Transverse colon (tissue), 4 donors: ENCODE measurements at regions not wholly inside any gene's neighbourhood (a gene's known extent, or its start where the extent isn't known, plus 50 kb on each side); places are given as distances from the start of the nearest gene placed in this dataset.

Experiments used
- DNase-seq: peaks from one replicate; pipeline ENCODE4 v3.0.0-alpha.2; 2019
- H3K27ac ChIP-seq, 4 donors: fragments of 200-600 bp; sonication (generic); 2 replicates each; pipeline ENCODE4 v1.5.1; 2016 to 2018; ENCODE audit warnings: inconsistent platforms in 4 of 4
- H3K27me3 ChIP-seq: fragments of 200-600 bp; sonication (generic); 2 replicates; pipeline ENCODE4 v1.5.1; 2017; ENCODE audit warnings: inconsistent platforms
- H3K36me3 ChIP-seq, 4 donors: fragments of 200-600 bp; sonication (generic); 2 replicates each; pipeline ENCODE4 v1.5.1; 2017 to 2019; ENCODE audit warnings: inconsistent platforms in 4 of 4
- H3K4me1 ChIP-seq, 4 donors: fragments of 200-600 bp; sonication (generic); 2 replicates each; pipeline ENCODE4 v1.5.1; 2017 to 2020; ENCODE audit warnings: inconsistent platforms in 4 of 4
- H3K4me3 ChIP-seq, 4 donors: fragments of 200-600 bp; sonication (generic); 1 replicate in 1 of 4; 2 replicates in 3 of 4; pipeline versions ENCODE4 v1.5.1 to v1.6.1; 2017 to 2019; ENCODE audit warnings: inconsistent platforms in 4 of 4
- H3K9me3 ChIP-seq, 2 donors: fragments of 200-600 bp; sonication (generic); 2 replicates each; pipeline ENCODE4 v1.5.1; 2017 to 2019; ENCODE audit warnings: inconsistent platforms in 2 of 2
- EP300 ChIP-seq: sonication (generic); formaldehyde crosslinking; IDR thresholded peaks from one replicate; pipeline ENCODE4 v1.6.1; 2017; ENCODE audit warnings: antibody characterized with exemption, low read depth
- POLR2A ChIP-seq: fragments of 450-650 bp; IDR thresholded peaks from one replicate; pipeline ENCODE4 v1.6.1; 2016; ENCODE audit warnings: antibody characterized with exemption, mild to moderate bottlenecking, moderate library complexity
- POLR2AphosphoS5 ChIP-seq, 3 donors: sonication (generic); formaldehyde crosslinking; IDR thresholded peaks; one replicate each; pipeline ENCODE4 v1.6.1; 2016; ENCODE audit warnings: antibody characterized with exemption in 3 of 3
- WGBS, 2 donors: methylation state at CpG; one replicate each; pipeline ENCODE4 v1.1.5; 2018; ENCODE audit warnings: low coverage in 1 of 2; 5-methylcytosine and 5-hydroxymethylcytosine counted together
- in situ Hi-C, 4 donors: fragments of 200-750 bp; cut with MboI; loops; one replicate each; pipeline versions ENCODE4 v1.15.0 to v1.15.1; 2017; ENCODE audit warnings: low sequenced_read_pairs in 3 of 4, low pct_ligation_motif_present in 1 of 4, low pct_unique_long_range_greater_than_20kb in 1 of 4
- intact Hi-C: fragments of 100-400 bp; cut with DNase I; formaldehyde crosslinking; loops from one replicate; pipeline ENCODE4 v1.15.1; 2023; ENCODE audit warnings: low total_unique reads
- TF ChIP-seq, protein P1 (sequence below), 5 experiments: fragments of 200-600 bp in 3 of 5; fragments of 450-650 bp in 2 of 5; sonication (generic) in 3 of 5; IDR thresholded peaks; 1 replicate in 2 of 5; 2 replicates in 3 of 5; pipeline ENCODE4 v1.5.1; 2016 to 2017; ENCODE audit warnings: antibody characterized with exemption in 5 of 5, inconsistent platforms in 3 of 5, mild to moderate bottlenecking in 2 of 5, moderate library complexity in 1 of 5

DNA sequence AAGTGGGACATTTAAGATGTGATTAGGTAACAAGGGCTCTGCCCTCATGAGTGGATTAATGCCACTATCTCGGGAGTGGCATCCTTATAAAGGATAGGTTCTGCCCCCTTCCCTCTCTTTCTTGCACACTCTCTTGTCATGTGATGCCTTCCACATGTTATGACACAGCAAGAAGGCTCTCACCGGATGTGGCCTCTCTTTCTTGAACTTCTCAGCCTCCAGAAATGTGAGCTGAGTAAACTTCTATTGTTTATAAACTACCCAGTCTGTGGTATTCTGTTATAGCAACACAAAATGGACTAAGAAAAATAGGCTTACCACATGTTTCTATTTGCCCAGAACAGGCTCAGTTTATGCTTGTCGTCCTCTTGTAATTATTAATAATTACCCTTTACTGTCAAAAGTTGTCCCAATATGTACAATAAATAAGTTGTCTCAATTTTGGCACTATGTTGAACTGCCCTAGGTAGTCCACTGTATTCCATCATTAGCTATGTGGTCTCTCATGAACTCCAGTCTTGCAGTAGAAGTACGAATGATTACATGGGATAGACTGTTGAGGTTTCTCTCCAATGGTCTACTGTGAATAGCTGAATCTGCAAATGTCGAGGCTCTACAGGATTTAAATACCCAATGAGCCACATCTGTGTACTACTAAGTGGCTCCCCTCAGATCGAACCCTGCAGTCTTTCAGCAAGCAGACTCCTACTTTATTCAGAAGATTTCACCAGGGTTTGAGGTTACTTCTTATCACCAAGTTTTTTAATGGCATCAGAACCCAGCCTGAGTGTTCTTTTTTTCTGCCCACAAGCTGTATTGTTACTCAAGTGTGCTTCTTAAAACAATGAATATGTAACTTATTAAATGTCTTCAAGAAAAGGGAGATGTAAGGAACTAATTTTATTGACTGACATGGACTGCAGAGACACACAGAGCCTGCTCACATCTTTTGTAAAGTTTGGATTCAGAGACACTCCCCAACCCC, 102.0 kb upstream of the LEF1 start:
- no peak for TF ChIP-seq EP300
- TF ChIP-seq POLR2AphosphoS5 (IDR thresholded peaks at IDR 0.05): no peak
- TF ChIP-seq, protein P1, sequence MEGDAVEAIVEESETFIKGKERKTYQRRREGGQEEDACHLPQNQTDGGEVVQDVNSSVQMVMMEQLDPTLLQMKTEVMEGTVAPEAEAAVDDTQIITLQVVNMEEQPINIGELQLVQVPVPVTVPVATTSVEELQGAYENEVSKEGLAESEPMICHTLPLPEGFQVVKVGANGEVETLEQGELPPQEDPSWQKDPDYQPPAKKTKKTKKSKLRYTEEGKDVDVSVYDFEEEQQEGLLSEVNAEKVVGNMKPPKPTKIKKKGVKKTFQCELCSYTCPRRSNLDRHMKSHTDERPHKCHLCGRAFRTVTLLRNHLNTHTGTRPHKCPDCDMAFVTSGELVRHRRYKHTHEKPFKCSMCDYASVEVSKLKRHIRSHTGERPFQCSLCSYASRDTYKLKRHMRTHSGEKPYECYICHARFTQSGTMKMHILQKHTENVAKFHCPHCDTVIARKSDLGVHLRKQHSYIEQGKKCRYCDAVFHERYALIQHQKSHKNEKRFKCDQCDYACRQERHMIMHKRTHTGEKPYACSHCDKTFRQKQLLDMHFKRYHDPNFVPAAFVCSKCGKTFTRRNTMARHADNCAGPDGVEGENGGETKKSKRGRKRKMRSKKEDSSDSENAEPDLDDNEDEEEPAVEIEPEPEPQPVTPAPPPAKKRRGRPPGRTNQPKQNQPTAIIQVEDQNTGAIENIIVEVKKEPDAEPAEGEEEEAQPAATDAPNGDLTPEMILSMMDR (IDR thresholded peaks at IDR 0.05): no peak
- no peak for TF ChIP-seq POLR2A
- intact Hi-C loops: loop anchor here (5.0 kb wide), 1 partner anchor 427 kb away; no protein-coding TSS in a partner anchor

DNA sequence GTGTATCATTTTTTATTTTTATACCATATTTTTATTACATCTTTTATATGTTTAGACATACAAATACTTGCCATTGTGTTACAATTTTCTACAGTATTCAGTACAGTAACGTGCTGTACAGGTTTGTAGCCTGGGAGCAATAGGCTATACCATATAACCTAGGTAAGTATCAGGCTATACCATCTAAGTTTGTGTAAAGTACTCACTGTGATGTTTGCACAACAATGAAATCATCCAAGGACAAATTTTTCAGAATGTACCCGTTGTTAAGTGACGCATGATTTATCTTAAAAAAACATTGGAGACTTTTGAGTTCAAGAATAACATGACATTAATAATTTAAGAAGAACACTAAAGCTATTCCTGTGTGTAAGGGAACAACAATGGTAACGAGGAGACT, 96.0 kb upstream of the LEF1 start:
- WGBS, 2 donors: 31 to 56% methylated on average over 4 of the region's 4 CpGs
- DNase-seq: no peak
- H3K27me3 ChIP-seq: no peaks in the 10 kb centered on the region

More for the DNA sequence above, 102.0 kb upstream of the LEF1 start:
- H3K9me3 ChIP-seq: no peaks in the 10 kb centered on the region
- no peak for DNase-seq
- no peak overlapping the region for H3K27ac ChIP-seq
- no peaks in the 10 kb centered on the region for H3K27me3 ChIP-seq
- H3K36me3 ChIP-seq: no peaks in the 10 kb centered on the region
- in situ Hi-C loops: no loop called here
- no peak overlapping the region for H3K4me3 ChIP-seq
- 64 to 69% methylated on average over 5 to 6 of the region's 6 CpGs for WGBS, 2 donors
- no peaks in the 10 kb centered on the region for H3K4me1 ChIP-seq

DNA sequence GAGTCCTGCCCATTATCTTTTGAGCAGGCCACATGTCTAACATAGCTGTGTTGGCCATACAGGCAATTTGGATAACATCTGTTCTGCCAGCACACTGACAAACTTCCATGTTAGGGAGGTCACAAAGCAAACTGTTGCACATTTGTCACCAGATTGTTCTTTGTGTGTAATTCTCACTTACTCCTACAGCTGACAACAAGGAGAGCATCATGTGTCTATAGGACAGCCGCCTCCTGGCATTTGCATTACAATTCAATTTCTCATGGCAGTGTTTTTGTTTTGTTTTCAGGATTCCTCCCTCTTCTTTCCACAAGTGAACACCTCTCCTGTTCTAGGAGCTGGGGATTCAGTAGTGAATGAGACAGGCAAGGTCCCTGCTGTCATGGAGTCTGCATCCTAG, 94.3 kb upstream of the LEF1 start:
- no peak for DNase-seq
- H3K27me3 ChIP-seq: no peaks in the 10 kb centered on the region
- 91 to 100% methylated on average over 1 of the region's 1 CpG for WGBS, 2 donors
- no peak overlapping the region for H3K4me3 ChIP-seq
- H3K36me3 ChIP-seq: no peaks in the 10 kb centered on the region
- in situ Hi-C loops (no loop called here), intact Hi-C loops (no loop called here)
- no peak overlapping the region for H3K27ac ChIP-seq
- no peaks in the 10 kb centered on the region for H3K4me1 ChIP-seq
- TF ChIP-seq, protein P1 (IDR thresholded peaks at IDR 0.05): no peak
- TF ChIP-seq POLR2AphosphoS5 (IDR thresholded peaks at IDR 0.05) (no peak), POLR2A (no peak), EP300 (no peak)
- no peaks in the 10 kb centered on the region for H3K9me3 ChIP-seq

More for the DNA sequence above, 96.0 kb upstream of the LEF1 start:
- no peak overlapping the region for H3K27ac ChIP-seq
- TF ChIP-seq POLR2AphosphoS5 (IDR thresholded peaks at IDR 0.05) (no peak), EP300 (no peak), POLR2A (no peak)
- TF ChIP-seq, protein P1 (IDR thresholded peaks at IDR 0.05): no peak
- intact Hi-C loops: no loop called here
- in situ Hi-C loops: no loop called here
- no peaks in the 10 kb centered on the region for H3K36me3 ChIP-seq
- no peaks in the 10 kb centered on the region for H3K9me3 ChIP-seq
- H3K4me3 ChIP-seq: no peak overlapping the region
- H3K4me1 ChIP-seq: no peaks in the 10 kb centered on the region

DNA sequence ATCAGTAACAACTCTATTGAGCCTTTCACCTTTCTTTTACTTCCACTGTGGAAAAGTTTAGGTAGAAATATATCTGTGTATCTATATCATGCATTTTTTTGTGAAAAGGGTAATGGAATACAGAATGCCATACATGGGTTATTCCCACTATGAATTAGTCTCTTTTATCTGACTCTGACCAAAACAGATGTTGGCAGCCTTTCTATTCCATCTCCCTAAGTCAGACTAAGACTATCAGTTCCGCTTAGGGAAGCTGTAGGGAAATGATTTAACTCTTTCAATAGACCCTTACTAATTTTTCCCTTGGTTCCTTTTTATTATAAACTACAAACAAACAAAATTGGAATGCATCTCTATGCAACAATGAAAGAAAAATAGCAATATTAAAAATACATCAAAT, 92.3 kb upstream of the LEF1 start:
- 63 to 71% methylated on average over 1 of the region's 1 CpG for WGBS, 2 donors
- Histone ChIP-seq H3K27me3 (no peaks in the 10 kb centered on the region), H3K4me1 (no peaks in the 10 kb centered on the region), H3K4me3 (no peak overlapping the region), H3K36me3 (no peaks in the 10 kb centered on the region), H3K9me3 (no peaks in the 10 kb centered on the region), H3K27ac (no peak overlapping the region)
- DNase-seq: no peak
- TF ChIP-seq, protein P1 (IDR thresholded peaks at IDR 0.05): no peak
- TF ChIP-seq POLR2AphosphoS5 (IDR thresholded peaks at IDR 0.05): no peak
- no peak for TF ChIP-seq POLR2A
- TF ChIP-seq EP300: no peak
- in situ Hi-C loops (no loop called here), intact Hi-C loops (no loop called here)
